ENCODE measurements at regions not wholly inside any gene's neighbourhood (a gene's known extent, or its start where the extent isn't known, plus 50 kb on each side); places are given as distances from the start of the nearest gene placed in this dataset.
"Not testable (repeated sequence)": the region's sequence is repeated elsewhere in the genome, so short reads cannot be mapped to it uniquely, and the experiment has no call there.

GRCh38 chr20:26373066-26373465 is 676.4 kb upstream of the ZNF337 start:
- not testable (repeated sequence) for H3K4me3 Mint-ChIP-seq; H3K36me3 Mint-ChIP-seq (ENCODE audit: low read depth); H3K27ac Mint-ChIP-seq; H3K27me3 Mint-ChIP-seq (ENCODE audit: low read depth); H3K4me1 Mint-ChIP-seq (ENCODE audit: low read depth)
- peaks cover 18% of the 10 kb centered on the region for H3K9me3 Mint-ChIP-seq

DNA sequence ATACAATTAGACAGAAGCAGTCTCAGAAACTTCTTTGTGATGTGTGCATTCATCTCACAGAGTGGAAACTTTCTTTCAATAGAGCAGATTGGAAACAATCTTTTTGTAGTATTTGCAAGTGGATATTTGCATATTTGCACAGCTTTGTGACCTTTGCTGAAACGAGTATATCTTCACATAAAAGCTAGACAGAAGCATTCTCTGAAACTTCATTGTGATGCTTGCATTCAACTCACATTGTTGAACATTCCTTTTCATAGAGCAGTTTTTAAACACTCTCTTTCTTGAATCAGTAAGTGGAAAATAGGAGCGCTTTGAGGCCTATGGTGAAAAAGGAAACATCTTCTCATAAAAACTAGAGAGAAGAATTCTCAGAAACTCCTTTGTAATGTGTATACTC is 657.9 kb upstream of the ZNF337 start:
- H3K27ac Mint-ChIP-seq, result no peak overlapping the region
- H3K4me1 Mint-ChIP-seq (ENCODE audit: low read depth), result no peaks in the 10 kb centered on the region
- H3K36me3 Mint-ChIP-seq (ENCODE audit: low read depth), result peaks cover 4% of the 10 kb centered on the region
- no peaks in the 10 kb centered on the region for H3K27me3 Mint-ChIP-seq (ENCODE audit: low read depth)
- H3K4me3 Mint-ChIP-seq, result no peak overlapping the region
- H3K9me3 Mint-ChIP-seq, result peaks cover 59% of the 10 kb centered on the region

DNA sequence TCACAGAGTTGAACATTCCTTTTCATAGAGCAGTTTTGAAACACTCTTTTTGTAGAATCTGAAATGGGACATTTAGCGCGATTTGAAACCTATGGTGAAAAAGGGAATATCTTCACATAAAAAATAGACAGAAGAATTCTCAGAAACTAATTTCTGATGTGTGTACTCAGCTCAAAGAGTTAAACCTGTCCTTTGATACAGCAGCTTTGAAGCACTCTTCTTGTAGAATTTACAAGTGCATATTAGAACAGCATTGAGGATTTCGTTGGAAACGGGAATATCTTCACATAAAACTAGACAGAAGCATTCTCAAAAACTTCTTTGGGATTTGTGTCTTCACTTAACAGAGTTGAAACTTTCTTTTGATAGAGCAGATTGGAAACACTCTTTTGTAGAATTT is 650.7 kb upstream of the ZNF337 start:
- no peak overlapping the region for H3K27ac Mint-ChIP-seq
- peaks cover 4% of the 10 kb centered on the region for H3K4me1 Mint-ChIP-seq (ENCODE audit: low read depth)
- no peaks in the 10 kb centered on the region for H3K27me3 Mint-ChIP-seq (ENCODE audit: low read depth)
- peaks cover 70% of the 10 kb centered on the region for H3K9me3 Mint-ChIP-seq
- H3K36me3 Mint-ChIP-seq (ENCODE audit: low read depth), result peaks cover 31% of the 10 kb centered on the region
- H3K4me3 Mint-ChIP-seq, result no peak overlapping the region

- H3K27ac Mint-ChIP-seq, result peak overlapping the region; percentile 63
- peaks cover 69% of the 10 kb centered on the region for H3K9me3 Mint-ChIP-seq
- not testable (repeated sequence) for H3K4me3 Mint-ChIP-seq
Observed at GRCh38 chr20:26340460-26341065, 643.9 kb upstream of the ZNF337 start.

GRCh38 chr20:26324177-26324576 is 627.5 kb upstream of the ZNF337 start:
- Mint-ChIP-seq H3K36me3 (ENCODE audit: low read depth) (peaks cover 53% of the 10 kb centered on the region), H3K4me1 (ENCODE audit: low read depth) (peaks cover 3% of the 10 kb centered on the region), H3K4me3 (no peak overlapping the region), H3K9me3 (peaks cover 71% of the 10 kb centered on the region), H3K27me3 (ENCODE audit: low read depth) (no peaks in the 10 kb centered on the region), H3K27ac (no peak overlapping the region)

More at GRCh38 chr20:26340460-26341065, 643.9 kb upstream of the ZNF337 start:
- Mint-ChIP-seq H3K36me3 (ENCODE audit: low read depth) (peaks cover 41% of the 10 kb centered on the region), H3K4me1 (ENCODE audit: low read depth) (peaks cover 21% of the 10 kb centered on the region)
- not testable (repeated sequence) for H3K27me3 Mint-ChIP-seq (ENCODE audit: low read depth)

DNA sequence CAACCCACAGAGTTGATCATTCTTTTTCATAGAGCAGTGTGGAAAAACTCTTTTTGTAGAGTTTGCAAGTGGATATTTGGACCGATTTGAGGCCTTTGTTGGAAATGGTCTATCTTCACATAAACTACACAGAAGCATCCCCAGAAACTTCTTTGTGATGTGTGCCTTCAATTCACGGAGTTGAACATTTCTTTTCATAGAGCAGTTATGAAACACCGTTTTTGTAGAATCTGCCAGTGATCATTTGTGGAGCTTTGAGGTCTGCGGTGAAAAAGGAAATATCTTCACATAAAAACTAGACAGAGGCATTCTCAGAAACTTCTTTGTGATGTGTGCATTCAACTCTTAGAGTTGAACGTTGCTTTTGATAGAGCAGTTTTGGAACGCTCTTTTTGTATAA is 618.4 kb upstream of the ZNF337 start:
- no peak overlapping the region for H3K27ac Mint-ChIP-seq
- H3K27me3 Mint-ChIP-seq (ENCODE audit: low read depth), result no peaks in the 10 kb centered on the region
- H3K4me1 Mint-ChIP-seq (ENCODE audit: low read depth), result peaks cover 7% of the 10 kb centered on the region
- H3K9me3 Mint-ChIP-seq, result peaks cover 51% of the 10 kb centered on the region
- H3K36me3 Mint-ChIP-seq (ENCODE audit: low read depth), result peaks cover 35% of the 10 kb centered on the region
- no peak overlapping the region for H3K4me3 Mint-ChIP-seq

GRCh38 chr20:26309720-26310119 is 613.1 kb upstream of the ZNF337 start:
- peaks cover 33% of the 10 kb centered on the region for H3K36me3 Mint-ChIP-seq (ENCODE audit: low read depth)
- H3K4me3 Mint-ChIP-seq; H3K27me3 Mint-ChIP-seq (ENCODE audit: low read depth): not testable (repeated sequence)
- H3K4me1 Mint-ChIP-seq (ENCODE audit: low read depth), result peaks cover 15% of the 10 kb centered on the region
- H3K9me3 Mint-ChIP-seq, result peaks cover 31% of the 10 kb centered on the region
- H3K27ac Mint-ChIP-seq, result peak overlapping the region; percentile 73

DNA sequence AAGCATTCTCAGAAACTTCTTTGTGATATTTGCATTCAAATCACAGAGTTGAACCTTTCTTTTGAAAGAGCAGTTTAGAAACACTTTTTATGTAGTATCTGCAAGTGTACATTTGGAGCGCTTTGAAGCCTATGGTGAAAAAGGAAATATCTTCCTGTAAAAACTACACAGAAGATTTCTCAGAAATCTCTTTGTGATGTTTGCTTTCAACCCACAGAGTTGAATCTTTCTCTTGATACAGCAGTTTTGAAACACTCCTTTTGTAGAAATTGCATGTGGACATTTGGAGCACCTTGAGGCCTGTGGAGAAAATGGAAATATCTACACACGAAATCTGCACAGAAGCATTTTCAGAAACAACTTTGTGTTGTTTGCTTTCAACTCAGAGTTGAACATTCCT is 612.3 kb upstream of the ZNF337 start:
- Mint-ChIP-seq H3K27ac (peak overlapping the region; percentile 73), H3K4me1 (ENCODE audit: low read depth) (peaks cover 13% of the 10 kb centered on the region), H3K36me3 (ENCODE audit: low read depth) (peaks cover 34% of the 10 kb centered on the region), H3K4me3 (no peak overlapping the region), H3K27me3 (ENCODE audit: low read depth) (no peaks in the 10 kb centered on the region), H3K9me3 (peaks cover 31% of the 10 kb centered on the region)

GRCh38 chr20:26295006-26295405 is 598.4 kb upstream of the ZNF337 start:
- no peaks in the 10 kb centered on the region for H3K27me3 Mint-ChIP-seq (ENCODE audit: low read depth)
- H3K9me3 Mint-ChIP-seq, result peaks cover 36% of the 10 kb centered on the region
- H3K4me3 Mint-ChIP-seq, result no peak overlapping the region
- H3K4me1 Mint-ChIP-seq (ENCODE audit: low read depth), result peaks cover 7% of the 10 kb centered on the region
- H3K27ac Mint-ChIP-seq, result no peak overlapping the region
- peaks cover 27% of the 10 kb centered on the region for H3K36me3 Mint-ChIP-seq (ENCODE audit: low read depth)

DNA sequence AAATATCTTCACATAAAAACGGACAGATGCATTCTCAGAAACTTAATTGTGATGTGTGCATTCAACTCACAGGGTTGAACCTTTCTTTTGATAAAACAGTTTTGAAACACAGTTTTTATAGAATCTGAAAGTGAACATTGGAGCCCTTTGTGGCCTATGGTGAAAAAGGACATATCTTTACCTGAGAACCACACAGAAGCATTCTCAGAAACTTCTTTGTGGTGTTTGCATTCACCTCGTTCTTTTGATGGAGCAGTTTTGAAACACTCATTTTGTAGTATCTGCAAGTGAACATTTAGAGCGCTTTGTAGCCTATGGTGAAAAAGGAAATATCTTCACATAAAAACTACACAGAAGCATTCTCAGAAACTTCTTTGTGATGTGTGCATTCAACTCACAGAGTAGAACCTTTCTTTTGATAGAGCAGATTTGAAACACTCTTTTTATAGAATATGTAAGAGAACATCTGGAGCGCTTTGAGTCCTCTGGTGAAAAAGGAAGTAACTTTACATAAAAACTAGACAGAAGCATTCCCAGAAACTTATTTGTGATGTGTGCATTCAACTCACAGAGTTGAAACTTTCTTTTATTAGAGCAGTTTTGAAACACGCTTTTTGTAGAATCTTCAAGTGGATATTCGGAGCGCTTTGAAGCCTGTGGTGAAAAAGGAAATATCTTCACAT is 591.9 kb upstream of the ZNF337 start:
- H3K36me3 Mint-ChIP-seq (ENCODE audit: low read depth), result peaks cover 38% of the 10 kb centered on the region
- not testable (repeated sequence) for H3K27me3 Mint-ChIP-seq (ENCODE audit: low read depth)
- peak overlapping the region; percentile 78 for H3K27ac Mint-ChIP-seq
- H3K4me3 Mint-ChIP-seq, result peak overlapping the region; percentile 46
- H3K4me1 Mint-ChIP-seq (ENCODE audit: low read depth), result peaks cover 29% of the 10 kb centered on the region
- H3K9me3 Mint-ChIP-seq, result peaks cover 43% of the 10 kb centered on the region

DNA sequence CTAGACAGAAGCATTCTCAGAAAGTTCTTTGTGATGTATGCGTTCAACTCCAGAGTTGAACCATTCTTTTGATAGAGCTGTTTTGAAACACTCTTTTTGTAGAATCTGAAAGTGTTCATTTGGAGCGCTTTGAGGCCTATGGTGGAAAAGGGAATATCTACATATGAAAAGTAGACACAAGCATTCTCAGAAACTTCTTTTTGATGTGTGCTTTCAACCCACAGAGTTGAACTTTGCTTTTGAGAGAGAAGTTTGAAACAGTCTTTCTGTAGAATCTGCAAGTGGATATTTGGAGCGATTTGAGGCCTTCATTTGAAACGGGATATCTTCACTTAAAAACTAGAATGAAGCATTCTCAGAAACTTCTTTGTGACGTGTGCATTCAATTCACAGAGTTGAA is 582.6 kb upstream of the ZNF337 start:
- Mint-ChIP-seq H3K27ac (peak overlapping the region; percentile 49), H3K36me3 (ENCODE audit: low read depth) (peaks cover 59% of the 10 kb centered on the region), H3K9me3 (peaks cover 69% of the 10 kb centered on the region), H3K27me3 (ENCODE audit: low read depth) (no peaks in the 10 kb centered on the region), H3K4me1 (ENCODE audit: low read depth) (peaks cover 26% of the 10 kb centered on the region), H3K4me3 (no peak overlapping the region)

DNA sequence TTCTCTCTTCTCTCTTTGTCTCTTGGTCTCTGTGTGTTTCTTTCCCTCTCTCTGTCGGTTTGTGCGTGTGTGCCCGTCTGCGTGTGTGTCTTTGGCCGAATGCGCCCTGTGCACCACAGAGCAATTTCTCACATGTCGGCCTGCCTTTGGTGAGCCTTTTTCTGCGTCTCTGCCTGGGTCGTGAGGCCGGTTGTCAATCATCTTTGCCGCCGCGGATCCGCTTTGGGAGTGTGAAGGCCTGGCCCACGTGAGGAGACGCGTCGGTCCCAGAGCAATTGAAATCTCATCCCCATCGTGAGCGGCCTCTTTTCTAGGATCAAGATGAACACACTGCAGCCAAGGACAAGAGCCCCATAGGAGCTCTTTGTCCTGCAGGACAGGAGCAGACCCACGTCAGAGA is 580.7 kb upstream of the ZNF337 start:
- H3K36me3 Mint-ChIP-seq (ENCODE audit: low read depth), result peaks cover 46% of the 10 kb centered on the region
- H3K27me3 Mint-ChIP-seq (ENCODE audit: low read depth), result no peaks in the 10 kb centered on the region
- H3K4me3 Mint-ChIP-seq, result no peak overlapping the region
- H3K9me3 Mint-ChIP-seq, result peaks cover 62% of the 10 kb centered on the region
- no peak overlapping the region for H3K27ac Mint-ChIP-seq
- peaks cover 20% of the 10 kb centered on the region for H3K4me1 Mint-ChIP-seq (ENCODE audit: low read depth)

- H3K27me3 Mint-ChIP-seq (ENCODE audit: low read depth), result no peaks in the 10 kb centered on the region
- H3K9me3 Mint-ChIP-seq, result peaks cover 60% of the 10 kb centered on the region
- peaks cover 42% of the 10 kb centered on the region for H3K36me3 Mint-ChIP-seq (ENCODE audit: low read depth)
- H3K4me1 Mint-ChIP-seq (ENCODE audit: low read depth), result peaks cover 20% of the 10 kb centered on the region
- H3K4me3 Mint-ChIP-seq, result no peak overlapping the region
- H3K27ac Mint-ChIP-seq, result no peak overlapping the region
Observed at GRCh38 chr20:26276554-26277210, 580.0 kb upstream of the ZNF337 start.

DNA sequence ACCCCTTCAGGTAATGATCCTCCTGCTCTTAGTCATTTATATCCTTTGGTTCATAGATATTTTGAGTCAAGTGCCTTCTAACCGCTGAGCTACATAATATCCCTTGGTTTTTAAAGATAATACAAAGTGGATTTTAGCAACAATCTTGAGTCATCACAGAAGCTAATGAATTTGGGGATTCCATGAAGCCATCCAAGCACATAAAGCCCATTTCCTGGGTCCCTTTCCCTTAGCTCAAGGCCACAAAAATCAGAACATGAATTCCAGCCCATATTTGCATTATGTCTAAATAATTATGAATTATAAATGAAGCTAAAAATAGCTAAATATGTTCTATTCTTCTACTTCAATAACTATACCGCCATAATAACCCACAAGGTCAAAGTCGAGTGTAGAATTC is 572.1 kb upstream of the ZNF337 start:
- peaks cover 11% of the 10 kb centered on the region for H3K9me3 Mint-ChIP-seq
- not testable (repeated sequence) for H3K4me3 Mint-ChIP-seq; H3K27ac Mint-ChIP-seq; H3K27me3 Mint-ChIP-seq (ENCODE audit: low read depth); H3K36me3 Mint-ChIP-seq (ENCODE audit: low read depth); H3K4me1 Mint-ChIP-seq (ENCODE audit: low read depth)

- not testable (repeated sequence) for H3K27ac Mint-ChIP-seq; H3K27me3 Mint-ChIP-seq (ENCODE audit: low read depth); H3K4me3 Mint-ChIP-seq; H3K4me1 Mint-ChIP-seq (ENCODE audit: low read depth); H3K36me3 Mint-ChIP-seq (ENCODE audit: low read depth)
- peaks cover 28% of the 10 kb centered on the region for H3K9me3 Mint-ChIP-seq
Observed at GRCh38 chr20:26260925-26261324, 564.3 kb upstream of the ZNF337 start.

Data from T-helper 1 cell treated with Interleukin-12 subunit alpha and Interleukin-12 subunit beta and Interleukin-4 antibody, amounts not matched to agents 30 μg/mL and 1 μg/mL, for 36 hours (primary cell).